ENCODE measurements at regions not wholly inside any gene's neighbourhood (a gene's known extent, or its start where the extent isn't known, plus 50 kb on each side); places are given as distances from the start of the nearest gene placed in this dataset.

DNA sequence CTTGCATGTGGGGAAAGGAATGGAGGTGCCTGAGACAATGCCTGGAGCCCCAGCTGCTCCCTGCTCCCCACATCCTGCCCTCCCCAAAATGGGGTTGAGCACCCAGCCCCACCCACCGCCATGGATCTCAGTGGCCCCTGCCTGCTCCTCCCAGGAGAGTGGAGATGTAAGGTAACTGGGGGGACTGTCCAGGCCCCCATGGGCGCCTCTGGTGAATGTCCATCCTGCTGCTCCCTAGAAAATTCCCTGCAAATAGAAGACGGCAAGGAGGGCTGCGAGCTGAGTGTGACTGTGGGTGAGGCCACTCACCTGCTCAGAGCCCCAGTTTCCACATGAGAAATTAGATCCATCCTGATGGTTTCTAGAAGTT, 101.6 kb downstream of the RAMP3 start:
- H3K4me1 ChIP-seq, result peaks cover 0 to 7% of the 10 kb centered on the region in 2 donors
- no peak overlapping the region for H3K4me3 ChIP-seq
- TF ChIP-seq, protein P1, sequence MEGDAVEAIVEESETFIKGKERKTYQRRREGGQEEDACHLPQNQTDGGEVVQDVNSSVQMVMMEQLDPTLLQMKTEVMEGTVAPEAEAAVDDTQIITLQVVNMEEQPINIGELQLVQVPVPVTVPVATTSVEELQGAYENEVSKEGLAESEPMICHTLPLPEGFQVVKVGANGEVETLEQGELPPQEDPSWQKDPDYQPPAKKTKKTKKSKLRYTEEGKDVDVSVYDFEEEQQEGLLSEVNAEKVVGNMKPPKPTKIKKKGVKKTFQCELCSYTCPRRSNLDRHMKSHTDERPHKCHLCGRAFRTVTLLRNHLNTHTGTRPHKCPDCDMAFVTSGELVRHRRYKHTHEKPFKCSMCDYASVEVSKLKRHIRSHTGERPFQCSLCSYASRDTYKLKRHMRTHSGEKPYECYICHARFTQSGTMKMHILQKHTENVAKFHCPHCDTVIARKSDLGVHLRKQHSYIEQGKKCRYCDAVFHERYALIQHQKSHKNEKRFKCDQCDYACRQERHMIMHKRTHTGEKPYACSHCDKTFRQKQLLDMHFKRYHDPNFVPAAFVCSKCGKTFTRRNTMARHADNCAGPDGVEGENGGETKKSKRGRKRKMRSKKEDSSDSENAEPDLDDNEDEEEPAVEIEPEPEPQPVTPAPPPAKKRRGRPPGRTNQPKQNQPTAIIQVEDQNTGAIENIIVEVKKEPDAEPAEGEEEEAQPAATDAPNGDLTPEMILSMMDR (IDR thresholded peaks at IDR 0.05), result no peak
- H3K9me3 ChIP-seq, result no peaks in the 10 kb centered on the region
- DNase-seq (no peak), ATAC-seq (no peak)
- H3K27ac ChIP-seq, result no peak overlapping the region
- H3K27me3 ChIP-seq, result peaks cover 0 to 14% of the 10 kb centered on the region in 2 donors
- H3K36me3 ChIP-seq, result no peaks in the 10 kb centered on the region
- intact Hi-C loops (cut with DNase I), result loop anchor here in 1 of 2 donors (10.0 kb wide), 1 partner anchor 104 kb away; the partner anchor contains the start of gene RAMP3

DNA sequence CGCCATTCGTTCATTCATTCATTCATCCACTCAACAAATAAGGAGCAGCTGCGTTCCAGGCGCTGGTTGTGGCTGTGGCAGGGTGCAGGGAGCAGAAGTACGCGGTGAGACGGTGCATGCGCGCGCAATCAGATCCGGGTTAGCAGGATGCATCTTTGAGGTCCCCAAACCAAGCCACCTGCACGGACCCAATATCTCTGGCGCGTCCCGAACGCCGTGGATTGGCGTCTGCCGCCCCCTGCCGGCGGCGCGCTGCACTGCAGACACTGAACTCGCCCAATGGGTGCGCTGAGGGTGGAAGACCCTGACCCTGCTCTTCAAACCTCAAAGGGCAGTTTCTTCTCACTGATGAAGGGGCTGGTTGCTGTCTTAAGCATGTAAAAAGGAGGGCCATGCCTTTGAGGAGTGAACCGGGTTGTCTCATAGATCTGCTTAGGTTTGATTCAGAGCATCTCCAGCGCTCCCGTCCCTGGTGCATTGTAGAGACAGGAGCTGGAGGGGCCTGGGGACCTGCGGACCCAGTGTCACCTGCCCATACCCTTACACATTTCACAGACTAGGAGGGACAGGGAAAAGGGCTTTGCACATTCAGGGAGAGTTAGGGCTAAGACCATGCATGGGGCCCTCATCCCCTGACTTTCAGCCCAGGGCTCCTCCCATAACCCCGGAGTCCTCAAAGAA, 102.5 kb downstream of the RAMP3 start:
- intact Hi-C loops (cut with DNase I), result loop anchor here (2.0 to 10.0 kb wide), 2 partner anchors 105 to 107 kb away; partner anchors contain the start of gene RAMP3 (in 1 of the 2)
- H3K4me3 ChIP-seq, result no peak overlapping the region
- H3K36me3 ChIP-seq, result no peaks in the 10 kb centered on the region
- H3K4me1 ChIP-seq, result peaks cover 0 to 7% of the 10 kb centered on the region in 2 donors
- ATAC-seq (peak; percentile 96), DNase-seq (peak; percentile 25 to 93 (median 57))
- no peaks in the 10 kb centered on the region for H3K9me3 ChIP-seq
- no peak overlapping the region for H3K27ac ChIP-seq
- TF ChIP-seq, protein P1 (IDR thresholded peaks at IDR 0.05), result peak; percentile 99
- peaks cover 0 to 14% of the 10 kb centered on the region in 2 donors for H3K27me3 ChIP-seq

DNA sequence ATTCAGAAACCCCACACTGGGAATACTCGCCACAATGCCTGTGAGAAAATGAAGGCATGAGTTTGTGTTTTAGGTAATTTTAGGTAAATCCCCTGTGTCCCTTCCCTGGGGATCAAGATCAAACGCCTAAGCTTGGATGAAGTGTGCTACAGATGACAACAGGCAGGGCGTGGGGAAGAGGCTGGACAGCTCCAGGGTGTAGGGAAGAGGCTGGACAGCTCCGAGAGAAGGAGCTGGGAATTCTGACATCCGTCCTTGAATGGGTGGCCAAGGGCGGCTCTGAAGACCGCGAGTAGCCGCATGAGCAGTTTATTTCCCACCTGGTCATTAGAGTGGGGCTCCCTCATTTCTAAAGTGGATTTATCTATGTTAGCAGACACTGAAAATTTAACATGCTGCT, 109.7 kb downstream of the RAMP3 start:
- DNase-seq (no peak), ATAC-seq (no peak)
- Histone ChIP-seq H3K4me1 (no peaks in the 10 kb centered on the region), H3K27ac (no peak overlapping the region), H3K9me3 (no peaks in the 10 kb centered on the region), H3K27me3 (no peaks in the 10 kb centered on the region), H3K4me3 (no peak overlapping the region), H3K36me3 (no peaks in the 10 kb centered on the region)
- TF ChIP-seq, protein P1 (IDR thresholded peaks at IDR 0.05), result no peak
- intact Hi-C loops (cut with DNase I), result no loop called here

DNA sequence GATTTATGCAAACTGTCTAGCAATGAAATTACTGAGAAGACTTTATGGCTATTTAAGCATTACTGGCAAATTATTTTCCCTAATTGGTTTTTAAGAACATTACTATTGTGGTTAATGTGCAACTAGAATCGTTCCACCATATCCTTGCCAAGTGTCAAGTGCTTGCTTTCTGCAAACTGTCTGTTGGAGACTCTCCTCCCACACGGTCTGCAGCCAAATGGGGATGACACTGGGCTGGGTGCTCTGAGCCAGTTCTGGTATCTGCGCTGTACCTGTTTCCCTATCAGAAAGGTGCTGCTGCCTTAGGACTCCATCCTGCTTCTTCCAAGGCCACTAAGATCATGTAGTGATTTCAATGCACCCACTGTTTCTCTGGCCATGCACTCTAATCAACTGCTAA, 110.4 kb downstream of the RAMP3 start:
- no peaks in the 10 kb centered on the region for H3K36me3 ChIP-seq
- H3K27me3 ChIP-seq, result no peaks in the 10 kb centered on the region
- no peaks in the 10 kb centered on the region for H3K4me1 ChIP-seq
- intact Hi-C loops (cut with DNase I), result no loop called here
- H3K4me3 ChIP-seq, result no peak overlapping the region
- no peaks in the 10 kb centered on the region for H3K9me3 ChIP-seq
- no peak overlapping the region for H3K27ac ChIP-seq
- TF ChIP-seq, protein P1 (IDR thresholded peaks at IDR 0.05), result no peak
- ATAC-seq (no peak), DNase-seq (no peak)

DNA sequence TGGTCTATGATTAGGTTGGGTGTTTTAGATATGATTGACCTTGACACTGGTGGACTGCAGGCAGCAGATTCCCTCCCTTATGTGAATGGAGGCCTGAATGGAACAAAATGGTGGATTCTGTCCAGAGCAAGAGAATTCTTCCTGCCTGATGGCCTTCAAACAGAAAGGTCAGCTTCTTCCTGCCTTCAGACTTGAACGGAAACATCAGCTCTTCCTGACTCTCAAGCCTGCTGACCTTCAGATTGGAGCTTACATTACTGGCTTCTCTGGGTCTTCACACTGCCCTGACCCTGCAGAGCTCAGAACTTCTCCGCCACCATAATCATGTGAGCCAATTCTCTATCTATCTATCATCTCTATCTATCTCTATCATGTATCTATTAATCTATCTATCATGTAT, 111.6 kb downstream of the RAMP3 start:
- Histone ChIP-seq H3K4me3 (no peak overlapping the region), H3K27me3 (no peaks in the 10 kb centered on the region), H3K36me3 (no peaks in the 10 kb centered on the region), H3K4me1 (no peaks in the 10 kb centered on the region), H3K9me3 (no peaks in the 10 kb centered on the region), H3K27ac (no peak overlapping the region)
- ATAC-seq, result no peak
- TF ChIP-seq, protein P1 (IDR thresholded peaks at IDR 0.05), result no peak
- intact Hi-C loops (cut with DNase I), result no loop called here
- no peak for DNase-seq
